HG03469 (cell line): ENCODE measurements at regions not wholly inside any gene's neighbourhood (a gene's known extent, or its start where the extent isn't known, plus 50 kb on each side); places are given as distances from the start of the nearest gene placed in this dataset.

Experiments
- ATAC-seq: cut with Tn5 transposase; IDR thresholded peaks from one replicate; pipeline ENCODE4 v1.9.1; 2021; ENCODE audit warnings: mild to moderate bottlenecking, moderate library complexity, moderate number of reproducible peaks; ENCODE audit not compliant: unreplicated experiment

DNA sequence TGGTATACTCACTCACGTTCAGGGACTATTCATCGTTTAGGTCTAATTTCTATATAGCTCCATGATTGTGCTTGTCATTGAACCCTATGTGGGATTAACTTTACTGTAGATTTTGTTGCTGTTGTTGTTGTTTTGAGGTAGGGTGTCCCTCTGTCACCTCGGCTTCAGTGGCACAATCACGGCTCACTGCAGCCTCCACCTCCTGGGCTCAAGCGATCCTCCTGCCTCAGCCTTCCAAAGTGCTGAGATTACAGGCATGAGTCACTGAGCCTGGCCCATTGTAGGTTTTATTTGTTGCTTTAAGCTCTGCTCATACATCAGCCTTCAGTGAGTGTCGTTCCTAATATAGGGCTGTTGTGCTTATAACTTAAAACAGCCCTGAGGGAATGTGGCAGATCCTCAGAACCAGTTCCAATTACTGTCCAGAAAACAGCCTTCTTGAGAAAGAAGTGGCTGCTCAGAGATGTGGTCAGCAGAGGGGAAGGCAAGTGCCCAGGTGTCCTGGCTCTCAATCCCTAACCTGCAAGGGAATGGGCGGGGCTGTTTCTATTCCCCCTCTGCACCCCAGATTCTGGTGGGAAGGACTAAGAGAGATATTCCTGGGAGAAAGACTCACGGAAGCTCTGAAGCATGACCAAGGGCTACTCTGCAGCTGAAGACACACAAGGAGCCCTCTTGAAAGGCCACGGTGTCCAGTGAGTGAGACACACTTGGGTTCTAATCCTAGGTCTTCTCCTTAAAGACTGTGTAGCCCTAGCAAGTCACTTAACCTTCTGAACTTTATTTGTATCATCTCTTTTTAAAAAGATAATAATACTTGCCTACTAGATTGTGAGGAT, 79.6 kb upstream of the LCLAT1 start:
- ATAC-seq: no peak

DNA sequence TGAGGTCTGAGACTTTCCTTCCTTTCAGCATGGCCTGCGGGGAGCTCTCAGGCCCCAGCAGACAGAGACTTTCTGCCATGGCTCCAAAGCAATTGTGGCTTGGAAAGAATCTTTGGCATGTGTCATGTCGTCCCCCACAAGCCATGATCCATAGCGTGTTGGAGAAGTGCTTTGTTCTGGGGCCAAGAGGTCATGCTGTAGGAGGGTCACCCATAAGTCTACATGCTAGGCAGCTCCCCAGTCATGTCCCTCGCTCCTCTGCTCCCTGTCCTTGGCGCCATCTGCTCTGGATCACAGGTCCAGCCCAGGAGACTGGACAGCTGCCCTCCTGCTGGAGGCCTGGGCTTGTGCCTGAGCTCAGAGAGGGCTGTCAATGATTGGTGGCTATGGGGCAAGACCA, 78.8 kb upstream of the LCLAT1 start:
- ATAC-seq: no peak

DNA sequence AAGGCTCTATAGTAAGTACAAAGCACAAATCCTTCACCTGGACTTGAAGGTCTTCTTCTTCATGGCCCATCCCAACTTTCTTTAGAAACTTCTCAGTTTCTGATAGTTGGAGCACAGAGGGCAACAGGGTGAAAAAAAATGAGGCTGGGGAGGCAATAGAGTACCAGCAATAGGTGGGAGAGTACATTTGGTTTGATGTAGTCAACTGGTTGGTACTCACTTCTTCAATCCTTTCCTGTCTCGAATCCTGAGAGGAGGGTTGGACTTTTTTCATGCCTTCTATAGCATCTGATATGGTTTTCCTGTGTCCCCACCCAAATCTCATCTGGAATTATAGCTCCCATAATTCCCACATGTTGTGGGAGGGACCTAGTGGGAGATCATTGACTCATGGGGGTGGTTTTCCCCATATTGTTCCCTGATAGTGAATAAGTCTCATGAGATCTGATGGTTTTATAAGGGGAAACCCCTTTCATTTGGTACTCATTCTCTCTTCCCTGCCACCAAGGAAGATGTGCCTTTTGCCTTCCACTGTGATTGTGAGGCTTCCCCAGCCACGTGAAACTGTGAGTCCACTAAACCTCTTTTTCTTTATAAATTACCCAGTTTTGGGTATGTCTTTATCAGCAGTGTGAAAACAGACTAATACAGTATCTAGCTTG, 75.9 kb upstream of the LCLAT1 start:
- ATAC-seq: no peak

DNA sequence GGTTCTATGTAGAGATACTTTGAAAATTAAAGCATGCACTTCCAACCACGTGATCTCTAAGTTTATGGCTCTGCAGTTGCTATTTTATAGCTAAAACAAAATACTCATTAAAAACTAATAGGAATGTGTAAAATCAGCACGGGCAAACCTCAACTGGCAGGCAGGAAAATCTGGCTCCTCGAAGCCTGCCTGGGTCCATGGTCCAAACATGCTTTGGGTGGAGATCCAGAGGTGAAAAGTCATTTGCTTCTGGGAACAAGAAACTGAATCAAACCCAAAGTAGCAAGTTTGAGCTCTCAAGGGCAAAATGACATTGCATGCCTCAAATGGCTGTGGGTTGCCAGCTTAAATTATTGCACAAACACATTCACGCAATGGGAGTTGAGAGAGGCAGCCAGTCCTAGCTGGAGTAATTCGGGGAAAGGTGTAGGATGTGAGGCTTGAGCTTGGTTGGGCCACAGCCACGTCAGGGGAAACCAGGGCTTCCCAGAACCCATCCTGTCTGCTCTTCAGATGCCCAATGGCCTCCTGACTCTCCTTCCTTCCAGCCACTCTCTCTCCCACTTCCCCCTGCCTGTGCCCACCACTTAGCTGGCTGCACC, 75.2 kb upstream of the LCLAT1 start:
- no peak for ATAC-seq

DNA sequence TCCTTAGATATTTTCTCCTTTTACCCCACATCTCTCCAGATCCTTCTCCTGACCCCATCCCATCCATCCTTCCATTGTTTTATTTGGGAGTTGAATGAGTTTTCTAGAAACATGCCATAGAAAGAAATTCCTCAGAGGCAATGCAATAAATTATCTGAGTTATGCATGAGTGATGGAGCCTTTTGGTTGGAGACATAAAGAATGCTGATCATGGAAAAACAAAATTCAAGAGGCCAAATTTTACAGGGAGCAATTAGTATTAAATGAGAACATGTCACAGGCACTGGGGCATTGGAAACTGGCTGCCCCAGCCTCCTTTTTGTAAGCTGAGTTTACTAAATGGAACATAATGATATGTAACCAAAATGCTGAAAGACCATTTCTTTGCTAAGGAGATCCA, 74.2 kb upstream of the LCLAT1 start:
- ATAC-seq: no peak

DNA sequence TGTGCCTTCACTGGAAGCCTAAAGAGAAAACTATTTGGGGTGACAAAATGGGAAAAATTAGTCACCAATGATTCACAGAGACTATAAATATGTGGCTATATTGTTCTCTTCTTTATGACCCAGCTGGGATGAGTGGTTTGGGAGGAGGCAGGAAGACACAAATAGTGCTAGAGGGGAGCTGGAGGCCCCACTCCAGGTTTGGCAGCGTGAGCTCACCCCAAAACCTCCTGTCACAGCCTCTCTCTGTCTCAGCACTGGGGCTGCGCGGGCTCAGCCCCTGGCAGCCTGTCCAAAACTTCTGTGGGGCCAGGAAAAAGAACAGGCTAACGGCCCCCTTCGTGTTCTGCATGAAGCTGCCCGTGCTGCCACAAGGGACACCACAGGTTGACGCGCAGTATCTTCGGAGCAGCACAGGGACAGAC, 73.2 kb upstream of the LCLAT1 start:
- ATAC-seq: no peak

DNA sequence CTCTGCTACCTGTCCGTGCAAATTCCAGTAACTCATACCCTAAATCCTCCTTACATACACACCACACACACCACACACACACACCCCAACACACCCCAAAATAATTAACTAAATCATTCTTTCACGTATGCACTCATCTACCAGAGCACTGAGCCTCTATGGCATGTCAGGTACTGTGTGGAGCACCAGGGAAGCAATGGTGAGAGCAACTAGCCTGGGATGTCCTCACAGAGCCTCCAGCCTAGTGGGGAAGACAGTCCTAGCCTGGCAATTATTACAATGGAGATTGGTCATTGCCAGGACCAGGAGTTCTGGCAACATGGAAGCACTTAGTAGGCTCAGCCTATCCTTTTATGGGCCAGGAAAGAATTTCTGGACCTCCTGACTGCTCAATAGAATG, 72.7 kb upstream of the LCLAT1 start:
- ATAC-seq: no peak

DNA sequence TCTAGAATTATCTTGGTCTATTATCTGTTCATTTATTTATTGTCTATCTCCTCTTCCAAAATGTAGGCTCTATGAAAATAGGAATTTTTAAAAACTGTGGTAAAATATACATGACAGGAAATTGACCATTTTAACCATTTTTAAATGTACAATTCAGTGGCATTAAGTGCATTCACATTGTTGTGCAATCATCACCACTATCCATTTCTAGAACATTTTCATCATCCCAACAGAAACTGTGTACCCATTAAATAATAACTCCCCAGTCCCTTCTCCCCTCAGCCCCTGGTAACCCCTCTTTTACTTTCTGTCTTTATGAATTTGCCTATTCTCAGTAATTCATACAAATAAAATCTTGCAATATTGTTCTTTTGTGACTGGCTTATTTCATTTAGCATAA, 71.1 kb upstream of the LCLAT1 start:
- ATAC-seq: no peak

DNA sequence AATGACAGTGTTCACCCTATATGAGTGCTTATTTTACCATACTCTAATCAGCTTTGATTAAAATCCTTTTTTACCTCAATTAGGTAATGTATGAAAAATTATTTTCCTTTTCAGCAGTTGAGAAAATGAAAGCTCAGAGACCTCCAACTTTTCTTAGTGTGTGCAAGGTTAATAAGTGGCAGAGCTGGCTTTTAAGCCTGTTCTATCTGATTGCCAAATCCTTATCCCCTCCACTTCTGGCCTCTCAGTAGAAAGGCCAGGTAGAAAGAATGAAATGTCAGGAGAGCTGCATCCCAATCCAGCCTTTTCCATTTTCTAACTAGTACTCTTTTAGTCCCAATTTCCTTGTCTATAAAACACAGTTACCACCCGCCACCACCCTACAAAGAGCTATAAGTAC, 67.6 kb upstream of the LCLAT1 start:
- ATAC-seq: no peak

DNA sequence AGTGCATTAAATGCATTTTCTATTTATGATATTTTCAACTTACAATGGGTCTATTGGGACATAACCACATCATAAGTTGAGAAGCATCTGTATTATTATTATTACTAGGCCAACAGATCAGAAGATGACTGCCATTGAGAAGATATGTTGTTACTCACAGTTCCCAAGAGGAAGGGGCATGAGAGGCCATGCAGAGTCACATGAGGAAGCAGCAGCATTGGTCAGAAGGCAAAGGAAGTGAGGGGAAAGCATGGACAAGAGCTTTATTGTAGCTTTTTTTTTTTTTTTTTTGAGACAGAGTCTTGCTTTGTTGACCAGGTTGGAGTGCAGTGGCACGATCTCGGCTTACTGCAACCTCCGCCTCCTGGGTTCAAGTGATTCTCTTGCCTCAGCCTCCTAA, 66.2 kb upstream of the LCLAT1 start:
- no peak for ATAC-seq

DNA sequence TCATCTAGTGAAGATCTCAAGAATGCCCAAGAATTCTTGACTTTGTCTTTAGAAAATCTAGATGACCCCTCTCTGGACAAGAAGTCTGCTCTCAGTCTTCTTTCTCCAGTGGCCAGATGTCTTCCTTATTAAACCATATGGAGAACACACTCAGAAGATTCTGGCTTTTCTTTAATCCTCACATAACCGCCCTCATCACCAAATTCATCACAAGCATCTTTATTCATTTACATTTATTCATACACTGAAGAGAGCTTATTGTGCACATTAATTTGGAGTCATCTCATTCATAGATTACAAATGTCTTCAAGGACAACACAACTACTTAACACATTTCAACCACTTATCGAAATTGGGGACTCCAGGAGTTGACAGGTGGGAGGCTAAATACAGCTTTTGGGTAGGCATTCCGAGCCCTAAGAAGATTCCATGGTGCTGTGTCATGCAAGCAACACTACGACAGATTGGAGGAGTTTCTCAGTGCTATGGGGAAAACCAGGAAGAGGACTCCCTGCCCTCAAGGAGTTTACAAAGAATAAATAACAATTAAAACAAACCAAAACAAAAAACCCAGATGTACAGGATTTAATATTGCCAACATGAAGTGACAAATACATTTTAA, 64.8 kb upstream of the LCLAT1 start:
- no peak for ATAC-seq

DNA sequence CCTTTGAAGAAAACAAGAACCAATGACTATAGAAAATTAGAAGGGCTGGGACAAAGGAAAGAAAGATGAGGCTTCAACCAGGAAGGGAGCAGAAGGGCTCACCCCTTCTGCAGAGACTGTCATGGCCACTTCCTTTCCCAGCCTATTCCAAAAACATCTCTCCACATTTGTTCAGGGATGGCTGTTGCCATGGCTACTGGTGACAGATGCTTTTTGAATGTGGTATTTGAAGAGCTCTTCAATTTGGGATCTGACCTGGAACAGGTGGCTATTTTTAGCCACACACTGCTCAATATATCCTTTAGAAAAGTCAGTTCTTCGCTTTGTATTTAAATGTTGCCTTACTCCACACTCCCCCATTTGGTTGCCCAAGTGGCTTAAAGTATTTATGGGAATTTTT, 64.1 kb upstream of the LCLAT1 start:
- no peak for ATAC-seq

DNA sequence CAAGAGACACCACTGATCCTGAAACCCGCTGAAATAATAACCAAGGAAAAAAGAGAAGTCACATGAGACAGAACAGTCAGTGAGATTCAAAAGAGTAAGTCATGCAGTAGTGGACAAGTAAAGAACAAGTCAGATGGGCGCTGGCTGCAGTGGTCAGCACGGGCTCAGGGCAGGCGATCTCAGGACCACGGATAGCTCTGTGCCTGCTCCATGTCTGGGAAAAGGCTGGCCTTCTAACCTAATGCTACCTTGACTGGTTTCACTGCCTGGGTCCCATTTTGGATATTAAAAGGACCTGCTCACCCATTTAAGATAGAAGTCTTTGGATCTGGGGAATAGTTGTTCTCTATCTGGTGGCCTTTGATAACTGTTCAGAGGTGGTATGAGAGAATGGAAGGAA, 61.7 kb upstream of the LCLAT1 start:
- ATAC-seq: no peak

DNA sequence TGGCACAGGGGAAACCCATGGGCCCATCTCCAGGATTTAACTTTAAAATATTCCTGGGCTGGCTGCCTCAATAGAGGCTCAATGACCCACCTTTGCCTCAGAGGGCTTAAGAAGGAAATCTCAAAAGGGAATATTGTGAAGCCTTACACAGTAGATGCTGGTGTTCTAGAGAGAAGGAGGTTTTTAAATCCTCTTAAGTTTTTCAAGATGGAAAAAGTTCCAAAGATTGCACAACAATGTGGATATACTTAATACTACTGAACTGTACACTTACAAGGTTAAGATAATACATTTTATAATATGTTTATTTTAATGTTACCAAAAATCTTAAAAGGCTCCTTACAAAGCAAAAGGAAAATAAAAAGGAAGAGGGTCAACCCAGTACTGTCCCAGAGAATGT, 54.9 kb upstream of the LCLAT1 start:
- ATAC-seq: no peak

DNA sequence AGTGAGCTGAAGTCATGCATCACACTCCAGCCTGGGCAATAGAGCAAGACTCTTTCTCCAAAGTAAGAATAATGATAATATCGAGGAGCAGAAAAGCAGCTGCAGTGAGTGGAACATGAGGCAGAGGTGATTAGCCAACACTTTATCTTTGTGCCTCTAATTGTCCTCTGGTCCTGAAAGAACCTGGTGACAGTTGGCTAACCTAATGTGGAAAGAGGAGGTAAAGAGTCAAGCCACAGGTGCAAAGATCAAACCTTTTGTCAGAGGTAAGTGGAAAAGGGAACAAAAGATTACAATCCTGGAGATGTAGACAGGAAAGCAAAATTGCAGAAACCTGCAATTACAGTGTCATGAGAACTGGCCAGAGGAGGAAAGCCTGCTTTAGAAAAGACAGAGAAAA, 53.5 kb upstream of the LCLAT1 start:
- no peak for ATAC-seq

DNA sequence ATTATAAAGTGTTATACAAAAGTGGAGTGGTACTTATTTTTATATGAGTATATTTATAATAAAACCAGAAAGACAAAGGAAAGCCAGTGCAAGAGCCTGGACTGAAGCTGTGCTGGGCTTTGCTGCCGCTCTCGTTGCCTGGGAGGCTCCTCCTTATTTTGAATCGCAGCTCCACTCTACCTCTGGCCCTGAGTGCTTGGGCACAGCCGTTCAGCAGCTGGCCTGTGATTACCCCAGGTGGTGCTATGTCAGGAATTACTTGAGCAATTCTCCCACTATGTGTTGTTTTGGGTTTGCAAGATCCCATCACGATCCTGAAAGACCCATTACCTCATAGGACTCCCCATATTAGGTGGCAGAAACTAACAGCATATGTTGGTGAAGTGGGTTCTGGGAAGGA, 53.0 kb upstream of the LCLAT1 start:
- ATAC-seq: no peak

DNA sequence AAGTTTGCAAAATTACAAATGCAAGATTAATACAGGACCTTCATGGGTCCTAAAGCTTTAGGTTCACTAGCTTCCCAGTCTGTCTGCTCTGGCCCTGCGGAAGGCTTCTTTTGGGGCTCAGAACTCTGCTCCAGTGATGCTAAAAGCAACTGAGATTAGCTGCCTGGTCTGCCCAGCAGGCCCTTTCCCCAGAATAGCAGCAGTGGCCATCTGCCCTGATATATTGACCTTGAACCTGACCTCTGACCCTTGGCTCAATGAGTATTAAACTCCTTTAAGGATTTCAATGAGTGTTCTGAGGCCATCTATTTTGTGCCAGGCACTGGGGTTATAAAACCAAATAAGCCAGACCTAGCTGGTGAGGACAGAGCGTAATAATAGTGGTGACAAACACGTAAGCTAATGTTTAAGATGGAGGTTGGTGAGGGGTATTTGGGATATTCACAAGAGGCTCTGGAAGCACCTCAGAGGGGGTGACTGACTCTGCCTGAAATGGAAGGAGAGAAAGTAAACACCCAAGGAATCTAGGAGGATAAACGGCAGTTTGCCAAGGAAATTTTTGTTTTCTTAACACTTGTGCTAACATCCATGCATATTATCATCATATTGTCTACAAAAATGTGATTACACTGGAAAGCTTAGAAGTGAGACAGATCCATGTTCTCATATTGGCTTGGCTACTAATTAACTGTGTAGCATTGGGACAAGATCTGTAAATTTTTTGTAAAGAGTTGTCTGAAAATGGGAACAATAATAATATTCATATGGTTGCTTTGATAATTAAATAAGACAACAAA, 50.4 kb upstream of the LCLAT1 start:
- no peak for ATAC-seq
